Hepatocyte (in vitro differentiated cells): ENCODE measurements at regions not wholly inside any gene's neighbourhood (a gene's known extent, or its start where the extent isn't known, plus 50 kb on each side); places are given as distances from the start of the nearest gene placed in this dataset.

Experiments
- CTCF ChIP-seq: fragments of 200-600 bp; sonication (generic); IDR thresholded peaks from 2 replicates; pipeline ENCODE4 v1.5.1; 2016; ENCODE audit warnings: antibody characterized with exemption, mild to moderate bottlenecking; ENCODE audit not compliant: poor library complexity
- EZH2 ChIP-seq: fragments of 200-600 bp; sonication (generic); IDR thresholded peaks from 2 replicates; pipeline ENCODE4 v1.6.1; 2016; ENCODE audit warnings: antibody characterized with exemption, mild to moderate bottlenecking, borderline replicate concordance
- EZH2phosphoT487 ChIP-seq: fragments of 200-600 bp; sonication (generic); IDR thresholded peaks from one replicate; pipeline ENCODE4 v1.6.1; 2018; ENCODE audit warnings: antibody characterized with exemption, mild to moderate bottlenecking, low read depth, moderate library complexity; ENCODE audit not compliant: unreplicated experiment, severe bottlenecking

- TF ChIP-seq CTCF (no peak), EZH2 (no peak), EZH2phosphoT487 (no peak)
Measured at GRCh38 chr9:18238752-18239447, 235.1 kb upstream of the ADAMTSL1 start.
